NT2/D1 (cell line): ENCODE measurements at regions not wholly inside any gene's neighbourhood (a gene's known extent, or its start where the extent isn't known, plus 50 kb on each side); places are given as distances from the start of the nearest gene placed in this dataset.

Source experiments
- SUZ12 ChIP-seq: IDR thresholded peaks from 2 replicates; pipeline ENCODE4 v1.6.1; 2011; ENCODE audit not compliant: insufficient read length, insufficient read depth; ENCODE audit errors: extremely low read depth
- YY1 ChIP-seq: IDR thresholded peaks from 2 replicates; pipeline ENCODE4 v1.6.1; 2011; ENCODE audit not compliant: insufficient read length, insufficient read depth
- ZNF274 ChIP-seq: IDR thresholded peaks from 2 replicates; pipeline ENCODE4 v1.6.1; 2011; ENCODE audit warnings: mild to moderate bottlenecking, low read depth, low read length

GRCh38 chr18:44273298-44273697, 407.4 kb upstream of the SETBP1 start:
- no peak for TF ChIP-seq SUZ12
- TF ChIP-seq YY1: no peak
- TF ChIP-seq ZNF274: no peak
